ENCODE measurements at regions not wholly inside any gene's neighbourhood (a gene's known extent, or its start where the extent isn't known, plus 50 kb on each side); places are given as distances from the start of the nearest gene placed in this dataset.

- DNase-seq, result no peak
Observed at GRCh38 chr5:8238080-8238479, 369.1 kb downstream of the MTRR start.

- no peak for DNase-seq
Observed at GRCh38 chr5:8239198-8239597, 370.2 kb downstream of the MTRR start.

- DNase-seq, result no peak
Observed at GRCh38 chr5:8239646-8240045, 370.7 kb downstream of the MTRR start.

GRCh38 chr5:8241076-8241475, 372.1 kb downstream of the MTRR start:
- DNase-seq, result no peak

GRCh38 chr5:8241558-8241957, 372.6 kb downstream of the MTRR start:
- DNase-seq, result no peak

GRCh38 chr5:8247049-8247899, 378.3 kb downstream of the MTRR start:
- DNase-seq, result no peak

GRCh38 chr5:8253376-8253775, 384.4 kb downstream of the MTRR start:
- DNase-seq, result no peak

GRCh38 chr5:8254674-8255073, 385.7 kb downstream of the MTRR start:
- DNase-seq, result no peak

GRCh38 chr5:8258801-8259200, 389.9 kb downstream of the MTRR start:
- DNase-seq, result no peak

- DNase-seq, result no peak
Observed at GRCh38 chr5:8270246-8270645, 401.3 kb downstream of the MTRR start.

GRCh38 chr5:8280711-8281363, 411.9 kb downstream of the MTRR start:
- DNase-seq, result no peak

GRCh38 chr5:8288334-8288733, 419.4 kb downstream of the MTRR start:
- DNase-seq, result no peak

GRCh38 chr5:8288897-8289516, 420.1 kb downstream of the MTRR start:
- no peak for DNase-seq

- DNase-seq, result no peak
Observed at GRCh38 chr5:8289779-8290178, 420.8 kb downstream of the MTRR start.

- no peak for DNase-seq
Observed at GRCh38 chr5:8290721-8291120, 421.8 kb downstream of the MTRR start.

- no peak for DNase-seq
Observed at GRCh38 chr5:8291641-8292040, 422.7 kb downstream of the MTRR start.

- DNase-seq, result no peak
Observed at GRCh38 chr5:8295141-8295540, 426.2 kb downstream of the MTRR start.

GRCh38 chr5:8299716-8300115, 430.8 kb downstream of the MTRR start:
- no peak for DNase-seq

GRCh38 chr5:8304341-8304740, 435.4 kb downstream of the MTRR start:
- DNase-seq, result no peak

GRCh38 chr5:8306288-8306896, 437.4 kb downstream of the MTRR start:
- no peak for DNase-seq

GRCh38 chr5:8314965-8315364, 446.0 kb downstream of the MTRR start:
- no peak for DNase-seq

- no peak for DNase-seq
Observed at GRCh38 chr5:8316608-8317280, 447.8 kb downstream of the MTRR start.
